GM19452 (cell line): ENCODE measurements at regions not wholly inside any gene's neighbourhood (a gene's known extent, or its start where the extent isn't known, plus 50 kb on each side); places are given as distances from the start of the nearest gene placed in this dataset.
"Not testable (repeated sequence)": the region's sequence is repeated elsewhere in the genome, so short reads cannot be mapped to it uniquely, and the experiment has no call there.

Experiments
- ATAC-seq: cut with Tn5 transposase; IDR thresholded peaks from one replicate; pipeline ENCODE4 v1.9.1; 2021; ENCODE audit not compliant: unreplicated experiment

DNA sequence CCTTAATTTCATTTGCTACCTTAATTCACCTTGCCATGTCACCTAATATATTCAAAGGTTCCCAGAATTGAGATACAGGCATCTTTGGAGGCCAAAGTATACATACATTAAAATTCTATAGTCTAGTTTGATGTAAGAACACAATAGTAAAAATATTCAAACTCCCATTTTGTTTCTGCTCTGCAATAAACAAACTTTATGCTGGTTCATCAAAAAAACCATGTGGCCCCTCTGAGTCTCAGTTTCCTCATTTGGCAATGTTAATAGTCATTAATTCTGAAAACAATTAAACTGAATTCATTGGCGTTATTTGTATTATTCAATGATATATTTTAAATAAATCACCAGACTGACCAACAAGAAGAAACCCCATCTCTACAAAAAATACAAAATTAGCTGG is 639.4 kb upstream of the INTU start:
- no peak for ATAC-seq

DNA sequence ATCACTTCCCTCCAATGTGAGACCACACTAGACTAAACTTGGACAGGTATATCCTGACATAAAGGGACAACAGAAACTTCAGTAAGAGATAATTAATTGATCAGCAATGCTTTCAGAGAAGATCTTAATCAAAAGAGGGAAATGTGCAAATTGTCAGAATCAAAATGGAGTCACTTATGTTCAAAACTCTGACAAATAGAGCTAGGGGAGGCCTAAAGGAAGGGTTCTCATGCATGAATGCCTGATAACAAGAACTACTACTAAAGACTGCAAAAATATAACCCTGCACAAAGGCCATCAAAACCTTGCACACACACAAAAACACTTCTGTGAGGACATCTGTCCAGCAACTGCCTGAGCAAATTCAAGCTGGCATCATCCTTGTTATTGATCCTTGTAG is 637.5 kb upstream of the INTU start:
- ATAC-seq, result no peak

DNA sequence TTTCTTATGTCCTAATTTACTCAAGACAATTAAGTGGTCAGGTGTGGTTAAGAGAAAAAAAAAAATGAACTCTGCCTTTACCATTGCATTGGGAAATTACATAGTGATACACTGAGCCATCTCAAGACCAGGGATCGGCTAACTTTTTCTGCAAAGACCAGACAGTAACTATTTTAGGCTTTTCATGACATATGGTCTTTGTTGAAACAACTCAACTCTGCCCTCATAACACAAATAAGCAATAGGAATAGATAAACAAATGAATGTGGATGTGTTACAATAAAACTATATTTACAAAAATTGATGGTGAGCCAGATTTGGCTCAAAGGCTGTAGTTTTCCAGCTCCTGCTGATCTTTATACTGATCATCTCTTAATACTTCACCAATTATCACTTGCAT is 632.6 kb upstream of the INTU start:
- no peak for ATAC-seq

DNA sequence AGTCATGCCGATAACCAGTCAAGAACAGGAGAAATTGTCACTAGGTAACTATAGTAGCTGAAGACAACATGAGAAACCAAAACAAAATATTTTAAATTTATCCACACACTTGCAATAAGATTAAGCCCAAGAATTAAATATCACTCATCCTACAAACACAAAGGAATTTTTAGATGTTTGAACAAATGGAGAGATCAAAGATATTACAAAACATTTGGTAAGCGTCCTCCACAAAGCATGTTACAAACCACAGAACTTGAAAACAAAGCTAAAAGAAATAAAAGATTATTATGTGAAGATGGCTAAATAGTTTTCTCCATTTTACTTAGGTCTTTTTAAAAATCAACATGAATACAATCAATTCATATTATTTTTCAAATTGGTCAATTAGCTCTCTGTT is 631.9 kb upstream of the INTU start:
- no peak for ATAC-seq

DNA sequence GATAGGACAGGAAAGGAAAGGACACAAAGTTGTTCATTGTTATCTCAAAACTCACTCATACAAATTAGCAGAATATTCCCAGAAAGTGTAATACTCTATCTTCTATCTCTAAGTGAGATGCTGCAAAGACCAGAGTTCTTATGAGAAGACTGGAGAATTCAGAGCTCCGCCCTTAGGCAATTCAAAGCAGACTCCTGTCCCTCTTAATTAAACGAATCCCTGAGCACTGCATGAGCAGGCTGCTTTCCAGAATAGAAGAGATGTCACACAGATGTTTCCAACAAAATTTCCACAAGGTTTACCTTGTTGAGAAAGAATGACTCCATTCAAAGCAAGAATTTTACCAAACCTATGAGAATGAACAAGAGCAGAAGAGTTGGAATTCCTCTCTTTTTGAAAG is 630.8 kb upstream of the INTU start:
- no peak for ATAC-seq

DNA sequence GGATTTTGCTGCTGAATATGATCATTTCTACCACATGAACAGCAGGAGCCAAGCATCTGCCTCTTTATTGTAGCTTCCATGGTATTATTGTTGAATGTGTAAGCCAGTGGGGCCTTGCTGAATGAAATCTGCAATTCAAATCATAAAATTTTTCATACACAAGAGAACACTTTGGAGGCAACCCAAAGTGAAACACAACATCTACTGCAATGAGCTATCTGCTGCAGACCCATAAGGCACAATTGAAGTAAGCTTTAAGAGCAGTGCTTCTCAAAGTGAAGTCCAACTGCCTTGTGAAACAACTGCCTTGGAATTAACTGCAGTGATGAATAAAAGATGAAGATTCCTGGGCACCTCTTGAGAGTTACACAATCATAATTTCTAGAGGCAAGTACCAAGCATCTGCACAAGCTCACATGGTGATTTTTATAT is 626.3 kb upstream of the INTU start:
- no peak for ATAC-seq

DNA sequence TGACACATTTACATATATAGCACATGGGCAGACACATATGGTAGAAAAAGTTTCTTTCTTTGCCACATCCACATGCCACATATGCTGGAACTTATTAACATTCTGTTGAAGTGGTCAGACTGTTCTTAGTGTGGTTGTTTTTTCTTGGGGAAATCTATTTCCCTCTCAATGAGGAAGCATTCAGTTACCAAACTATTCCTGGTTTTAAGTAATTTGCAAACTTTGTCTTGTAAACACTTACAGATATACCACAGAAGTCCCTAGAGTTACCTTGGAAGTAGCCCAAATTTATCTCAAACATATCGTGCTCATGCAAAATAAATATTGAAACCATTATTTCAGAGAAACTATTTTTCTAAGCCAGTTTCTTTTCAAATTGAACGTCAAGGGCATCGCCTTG is 625.5 kb upstream of the INTU start:
- ATAC-seq, result no peak

DNA sequence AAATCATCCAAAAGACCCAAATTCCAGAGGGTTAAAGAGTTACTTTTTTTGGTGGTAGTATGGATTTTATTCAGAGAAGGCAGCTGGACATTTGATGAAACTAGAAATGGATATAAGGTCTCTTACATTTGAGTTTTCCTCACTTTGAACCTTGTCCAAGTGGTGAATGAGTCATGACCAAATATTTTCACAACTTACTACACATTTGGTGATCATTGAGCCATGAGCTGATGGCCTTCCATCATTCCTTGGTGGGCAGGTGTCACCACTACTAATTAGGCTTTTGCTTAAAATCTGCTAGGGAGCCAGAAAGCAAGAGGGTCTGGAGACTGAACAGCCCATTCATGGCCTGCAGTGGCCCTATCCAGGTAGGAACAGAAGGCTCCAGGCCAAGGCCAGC is 620.2 kb upstream of the INTU start:
- ATAC-seq, result no peak

DNA sequence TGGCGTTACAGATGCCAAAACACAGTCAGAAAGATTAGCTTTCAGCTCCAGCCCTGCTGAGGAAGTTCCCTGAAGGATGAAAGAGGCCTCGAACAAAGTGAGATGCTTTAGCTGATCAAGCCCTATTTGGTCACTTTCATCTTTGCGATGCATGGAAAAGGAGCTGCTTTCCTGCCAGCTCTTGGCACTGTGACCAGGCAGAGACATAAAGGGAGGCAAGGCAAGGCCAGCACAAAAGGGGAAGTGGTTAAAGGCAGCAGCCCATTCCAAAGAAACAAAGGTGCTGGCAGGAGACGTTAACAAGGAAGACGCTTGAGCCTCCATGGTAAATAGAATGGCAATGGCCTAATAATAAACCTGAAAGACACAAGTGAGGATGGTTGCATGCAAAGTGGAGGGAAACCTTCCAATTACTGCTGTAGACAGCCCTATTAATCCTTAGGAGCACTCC is 617.1 kb upstream of the INTU start:
- no peak for ATAC-seq

DNA sequence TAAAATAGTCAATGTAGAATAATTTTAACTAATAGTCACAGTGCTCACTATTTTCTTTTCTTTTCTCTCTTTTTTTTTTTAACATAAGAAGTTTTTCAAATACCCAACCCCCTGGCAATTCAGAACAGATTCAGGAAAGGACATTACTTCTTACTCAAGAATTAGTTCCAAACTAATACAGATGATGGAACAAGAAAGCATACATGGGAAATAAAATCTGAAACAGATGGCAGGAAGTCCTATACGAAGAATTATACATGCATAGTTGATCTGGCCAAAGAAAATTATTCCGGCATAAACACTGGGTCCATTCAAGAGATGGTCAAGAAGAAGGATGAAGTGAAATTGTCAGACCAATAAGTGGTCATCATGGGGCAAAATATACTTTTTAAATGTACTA is 614.4 kb upstream of the INTU start:
- no peak for ATAC-seq

DNA sequence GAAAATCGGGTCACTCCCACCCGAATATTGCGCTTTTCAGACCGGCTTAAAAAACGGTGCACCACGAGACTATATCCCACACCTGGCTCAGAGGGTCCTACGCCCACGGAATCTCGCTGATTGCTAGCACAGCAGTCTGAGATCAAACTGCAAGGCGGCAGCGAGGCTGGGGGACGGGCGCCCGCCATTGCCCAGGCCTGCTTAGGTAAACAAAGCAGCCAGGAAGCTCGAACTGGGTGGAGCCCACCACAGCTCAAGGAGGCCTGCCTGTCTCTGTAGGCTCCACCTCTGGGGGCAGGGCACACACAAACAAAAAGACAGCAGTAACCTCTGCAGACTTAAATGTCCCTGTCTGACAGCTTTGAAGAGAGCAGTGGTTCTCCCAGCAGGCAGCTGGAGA is 611.9 kb upstream of the INTU start:
- ATAC-seq, result not testable (repeated sequence)

DNA sequence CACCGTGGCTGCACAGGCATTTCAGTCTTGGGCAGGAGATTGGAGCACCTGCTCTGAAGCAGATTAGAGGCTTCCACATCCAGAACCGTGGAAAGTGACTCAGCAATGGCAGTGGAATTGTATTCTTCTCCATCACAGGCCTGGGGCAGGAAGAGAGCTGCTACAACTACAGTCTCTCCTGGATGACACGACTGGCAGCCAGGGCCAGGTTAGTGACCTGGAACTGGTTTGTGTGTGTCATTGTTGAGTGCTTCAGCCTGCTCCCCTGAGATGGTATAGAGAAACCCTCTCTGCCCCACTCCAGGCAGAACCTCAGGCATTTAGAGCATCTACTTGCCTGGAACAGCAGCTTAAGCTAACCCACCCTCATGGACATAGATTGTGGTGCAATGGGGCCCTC is 596.5 kb upstream of the INTU start:
- ATAC-seq, result no peak

DNA sequence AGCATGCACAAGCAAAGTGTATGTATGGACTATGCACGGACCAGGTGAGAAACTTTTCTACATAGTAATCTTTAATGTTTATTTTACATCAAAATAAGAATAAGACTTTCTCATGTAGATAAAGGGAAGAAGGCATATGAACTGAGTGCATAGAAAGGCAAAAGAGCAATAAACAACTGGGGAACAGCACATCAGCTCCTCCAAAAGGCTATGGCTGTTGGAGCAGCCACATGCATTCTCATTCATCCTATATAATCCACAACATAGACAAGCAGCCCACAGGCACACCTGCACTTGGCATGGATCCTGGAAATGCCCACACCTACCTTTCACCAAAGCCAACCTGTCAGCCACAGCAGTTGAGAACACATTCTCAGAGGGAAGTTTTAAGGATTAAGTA is 586.9 kb upstream of the INTU start:
- ATAC-seq, result no peak

DNA sequence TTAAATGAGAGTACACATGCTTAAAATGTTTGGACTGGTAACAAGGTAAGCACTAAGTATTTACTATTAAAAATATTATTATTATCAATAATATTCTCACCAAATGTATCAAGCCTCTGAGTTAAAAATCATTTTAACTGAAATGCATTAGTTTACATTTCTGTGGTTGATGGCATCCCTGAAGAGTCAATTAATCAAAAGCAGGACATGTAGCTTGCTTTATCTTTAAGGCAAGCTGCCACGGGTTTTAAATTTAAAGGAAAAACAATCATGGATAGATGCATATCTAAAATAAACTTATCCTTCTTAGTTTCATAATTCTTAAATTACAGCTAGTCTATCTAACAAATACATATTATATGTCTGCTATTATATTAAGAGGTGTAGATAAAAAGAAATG is 584.8 kb upstream of the INTU start:
- ATAC-seq, result no peak

DNA sequence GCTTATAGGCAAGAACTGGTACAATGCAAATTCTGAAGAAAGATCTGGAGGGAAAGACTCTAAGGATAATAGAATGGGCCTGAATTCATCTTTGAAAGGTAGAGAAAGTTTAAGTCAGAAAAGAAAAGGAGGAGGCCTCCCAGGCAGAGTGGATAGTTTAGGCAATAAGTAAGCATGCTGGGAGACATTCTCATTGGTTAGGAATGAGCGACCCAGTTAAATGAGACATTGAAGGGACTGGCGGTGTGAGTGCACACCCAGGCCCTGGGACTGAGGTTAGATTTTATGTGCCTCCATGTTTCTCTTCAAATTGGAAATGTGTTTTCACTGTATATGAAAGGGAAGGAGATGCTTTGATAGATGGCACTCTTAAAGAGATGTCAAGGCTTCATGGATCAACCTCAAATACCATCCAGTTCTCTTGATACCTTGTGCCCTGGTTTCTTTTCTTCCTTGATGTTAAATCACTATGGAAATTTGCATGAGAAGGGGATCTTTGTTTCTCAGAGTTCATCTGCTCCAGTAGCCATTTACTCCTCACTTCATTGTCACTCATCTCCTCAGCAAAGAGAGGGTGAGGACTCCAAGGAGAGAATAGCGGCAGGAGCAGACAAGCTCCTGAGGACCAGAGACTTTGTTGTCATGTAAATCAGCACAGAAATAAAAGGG is 584.2 kb upstream of the INTU start:
- ATAC-seq, result no peak

DNA sequence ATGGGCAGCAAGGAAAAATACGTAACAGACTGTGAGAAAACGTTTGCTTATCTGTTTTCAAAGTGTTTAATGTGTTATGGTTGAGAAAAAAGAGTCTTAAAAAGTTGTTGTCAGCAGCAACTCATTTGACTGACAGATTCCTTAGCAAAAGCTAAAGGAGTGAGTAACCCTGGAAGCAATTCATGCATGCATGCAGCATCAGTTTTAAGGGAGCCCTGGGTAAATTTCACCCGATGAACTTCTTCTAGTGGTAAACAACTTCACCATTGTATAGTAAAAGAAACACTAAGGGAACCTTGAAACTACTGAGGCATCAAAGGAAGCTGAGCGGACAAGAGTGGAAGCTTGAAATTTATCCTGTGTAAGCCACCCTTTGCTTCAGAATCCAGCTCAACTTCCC is 583.2 kb upstream of the INTU start:
- ATAC-seq, result no peak

DNA sequence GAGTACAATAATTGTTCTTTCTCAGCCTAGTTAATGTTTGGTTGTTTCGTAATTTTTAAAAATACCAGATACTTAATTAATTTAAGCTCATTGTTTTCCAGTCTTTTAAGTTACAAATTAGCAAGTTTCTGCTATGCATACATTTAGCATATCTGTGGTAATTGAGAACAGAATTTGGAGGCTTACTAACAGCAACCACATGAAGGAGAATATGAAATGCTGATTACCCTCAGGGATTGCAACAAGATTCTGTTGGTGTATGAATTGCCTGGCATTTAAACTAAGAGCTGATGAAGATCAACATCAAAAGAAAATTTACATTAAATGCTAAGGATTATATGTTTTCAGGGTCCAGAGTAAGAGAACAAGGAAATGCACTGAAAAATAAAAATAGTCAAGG is 580.0 kb upstream of the INTU start:
- no peak for ATAC-seq

DNA sequence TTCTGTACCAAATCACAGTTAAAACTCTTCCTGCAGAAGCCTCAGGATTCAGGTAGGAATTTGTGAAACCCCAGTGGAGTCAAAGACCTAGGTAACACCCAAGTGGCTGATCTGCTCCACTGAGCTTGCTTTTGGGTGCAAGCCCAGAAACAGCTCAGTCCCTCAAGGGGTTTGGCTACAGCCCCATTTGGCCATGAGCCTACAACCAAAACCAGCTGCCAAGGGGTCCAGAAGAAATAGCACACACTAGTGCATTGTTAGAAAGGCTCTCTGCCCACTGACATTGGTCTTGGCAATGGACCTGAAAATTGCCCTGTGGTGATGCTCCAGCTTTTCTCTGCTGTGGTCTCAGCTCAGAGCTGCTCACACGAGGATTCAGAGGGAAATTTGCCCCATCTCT is 577.4 kb upstream of the INTU start:
- no peak for ATAC-seq

DNA sequence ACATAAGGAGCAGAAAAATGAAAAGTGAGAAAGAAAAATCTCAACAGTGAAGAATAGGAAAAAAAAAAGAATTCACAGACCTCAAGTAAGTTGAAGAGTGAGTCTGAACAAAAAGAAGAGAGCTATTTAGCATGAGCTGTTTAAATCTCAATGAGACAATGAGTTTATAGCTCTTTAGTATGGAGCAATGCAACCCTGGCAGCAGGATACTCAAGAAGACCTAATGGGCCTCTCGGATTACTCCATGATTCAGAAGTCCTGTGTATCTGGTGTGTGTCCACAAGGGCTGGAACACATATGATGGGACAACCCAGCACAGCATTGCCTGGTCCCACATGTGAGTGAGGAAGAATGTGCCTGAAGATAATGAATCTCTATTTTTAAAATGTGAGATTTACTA is 563.1 kb upstream of the INTU start:
- no peak for ATAC-seq

DNA sequence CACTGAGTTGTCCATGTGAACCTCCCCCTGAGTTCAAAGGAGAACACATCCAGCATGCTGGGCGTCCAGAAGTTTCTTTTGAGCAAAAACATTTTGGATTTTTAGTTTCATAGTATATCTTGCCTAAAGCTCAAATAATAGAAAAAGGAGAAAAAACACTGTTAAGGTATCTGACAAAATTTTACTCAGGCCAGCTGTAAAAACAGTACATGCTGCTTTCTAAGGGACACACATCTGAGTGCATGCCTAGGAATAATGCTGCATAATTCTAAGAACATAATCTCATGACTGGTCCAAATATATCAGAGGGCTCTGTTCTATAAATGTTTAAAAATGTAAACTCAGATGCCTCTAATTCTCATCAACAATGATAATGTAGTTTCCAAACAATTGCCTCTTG is 561.3 kb upstream of the INTU start:
- no peak for ATAC-seq

DNA sequence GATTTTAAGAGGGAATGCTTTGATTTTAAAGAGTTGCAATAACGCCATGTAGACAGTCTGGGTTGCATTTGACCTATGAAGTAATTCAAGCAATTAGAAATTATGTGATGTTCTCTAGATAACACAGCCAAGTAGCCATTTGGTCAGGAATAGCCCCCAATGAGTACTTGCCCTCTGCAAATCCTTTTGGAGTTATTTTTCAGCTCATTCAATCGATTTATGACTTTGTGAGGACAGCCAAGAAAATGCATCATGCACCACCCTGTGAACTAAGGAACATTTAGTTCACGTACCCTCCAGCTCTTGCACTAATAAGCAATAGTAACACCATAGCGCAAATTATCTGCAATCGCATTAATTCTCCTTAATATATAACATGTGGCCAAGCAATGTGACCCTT is 552.6 kb upstream of the INTU start:
- ATAC-seq, result no peak

DNA sequence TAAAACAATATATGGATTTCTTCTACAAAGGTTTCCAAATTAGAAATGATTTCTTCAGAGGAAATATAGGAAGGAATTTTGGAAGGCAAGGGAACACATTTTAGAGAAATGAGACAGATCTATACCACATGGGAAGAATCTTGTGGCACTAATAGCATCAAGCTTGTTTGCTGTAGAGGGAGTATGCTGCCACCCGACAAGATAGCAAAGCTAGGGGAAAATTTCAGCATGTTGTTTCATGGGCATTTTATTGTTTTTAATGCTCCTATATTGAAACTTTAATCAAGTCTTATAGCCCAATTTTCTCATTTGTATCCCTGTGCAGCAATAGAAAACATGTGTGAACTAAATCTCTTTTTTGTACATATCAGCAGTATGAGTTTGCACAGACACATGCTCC is 551.7 kb upstream of the INTU start:
- ATAC-seq, result no peak

DNA sequence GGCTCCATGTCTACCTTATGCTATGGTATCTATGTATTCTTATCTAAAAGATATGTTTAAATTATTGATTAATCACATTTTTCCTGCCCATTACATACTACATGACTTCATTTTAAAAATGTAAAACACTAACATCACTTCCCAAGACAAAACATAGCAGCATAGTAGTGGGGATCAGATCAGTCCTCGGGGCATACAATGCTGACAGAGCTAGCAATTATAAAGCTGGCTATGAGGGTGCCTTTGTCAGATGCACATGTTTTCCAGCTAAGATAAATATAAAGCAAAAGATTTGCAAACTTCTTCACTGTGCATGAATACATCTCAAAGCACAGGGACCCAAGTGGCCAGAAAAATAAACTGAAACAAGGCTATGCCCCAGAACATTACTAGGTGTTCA is 549.8 kb upstream of the INTU start:
- ATAC-seq, result no peak

DNA sequence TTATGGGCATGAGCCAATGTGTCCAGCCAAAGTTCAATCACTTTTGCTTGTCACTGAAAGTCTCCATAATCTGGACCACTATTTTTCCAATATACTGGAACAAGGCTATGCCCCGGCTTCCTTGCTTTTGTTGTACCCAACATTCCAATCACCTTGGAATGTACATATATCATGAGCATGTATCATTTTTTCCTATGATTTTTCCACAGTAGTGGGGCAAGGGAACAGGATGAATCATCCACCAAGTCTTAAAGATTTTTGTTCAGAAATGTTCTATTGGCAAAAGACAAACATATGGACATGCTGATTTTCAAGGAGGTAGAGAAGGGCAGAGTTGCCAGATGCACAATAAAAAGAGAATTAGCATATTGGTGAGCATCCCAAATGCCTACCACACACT is 548.1 kb upstream of the INTU start:
- ATAC-seq, result no peak
